Retinal pigment epithelial cell (primary cell): ENCODE measurements at regions not wholly inside any gene's neighbourhood (a gene's known extent, or its start where the extent isn't known, plus 50 kb on each side); places are given as distances from the start of the nearest gene placed in this dataset.

Experiments
- DNase-seq: peaks from one replicate; pipeline ENCODE4 v3.0.0-alpha.2; 2010; ENCODE audit warnings: low read depth
- H3K4me3 ChIP-seq: 2 replicates; pipeline ENCODE4 v1.5.1; 2011; ENCODE audit warnings: mild to moderate bottlenecking, low read length, control low read depth, moderate library complexity
- CTCF ChIP-seq: conservative IDR thresholded peaks from 2 replicates; pipeline ENCODE4 v1.5.1; 2011; ENCODE audit warnings: low read depth, low read length, control low read depth, inconsistent platforms

- TF ChIP-seq CTCF = no peak
- H3K4me3 ChIP-seq = no peak overlapping the region
- DNase-seq = no peak
Measured at GRCh38 chr11:111438168-111438567, 59.1 kb upstream of the POU2AF1 start.

DNA sequence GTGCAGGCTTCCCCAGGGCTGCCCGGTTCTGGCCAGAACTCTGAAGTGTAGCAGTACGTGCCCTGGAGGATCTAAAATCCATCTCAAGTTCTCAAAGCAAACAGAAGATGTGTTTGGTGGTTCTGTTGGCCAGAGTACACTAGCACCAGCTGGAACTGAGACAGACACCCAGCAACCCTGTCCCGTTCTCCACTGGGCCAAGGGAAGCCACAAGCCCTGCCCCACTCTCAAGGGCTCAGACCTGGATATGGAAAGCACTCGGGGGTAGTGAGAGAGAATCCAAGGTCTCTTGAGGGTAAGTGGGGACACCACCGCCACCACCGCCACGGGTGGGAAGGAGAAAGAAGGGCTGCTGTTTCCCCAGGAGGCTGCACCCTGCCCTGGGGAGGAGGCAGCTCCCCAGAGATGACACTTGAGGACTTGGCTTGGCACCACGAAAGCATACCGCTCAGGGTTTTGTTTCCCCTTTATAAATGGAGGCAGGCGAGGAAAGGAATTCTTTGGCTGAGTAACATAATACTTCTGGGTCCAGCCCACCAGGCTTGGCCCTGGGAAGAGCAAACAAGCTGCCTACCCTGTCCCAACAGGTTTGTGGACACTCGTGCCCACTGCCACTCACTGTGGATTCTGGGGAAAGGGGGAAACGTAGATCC lies 56.1 kb upstream of the POU2AF1 start:
- DNase-seq = no peak
- H3K4me3 ChIP-seq = no peak overlapping the region
- TF ChIP-seq CTCF = no peak

GRCh38 chr11:111429066-111429506 lies 50.0 kb upstream of the POU2AF1 start:
- H3K4me3 ChIP-seq = no peak overlapping the region
- peak; percentile 73 for TF ChIP-seq CTCF
- no peak for DNase-seq
